RWPE2 (cell line): ENCODE measurements at regions not wholly inside any gene's neighbourhood (a gene's known extent, or its start where the extent isn't known, plus 50 kb on each side); places are given as distances from the start of the nearest gene placed in this dataset.
A peak's percentile ranks its signal among the peaks of the same experiment; 100 is the strongest.

Experiments
- ATAC-seq: fragments of 200-7000 bp; cut with Tn5 transposase; 3 replicates; pipeline ENCODE4 v1.9.1; 2021; ENCODE audit warnings: low read depth
- DNase-seq: peaks from one replicate; pipeline ENCODE4 v3.0.0-alpha.2; 2020; ENCODE audit warnings: low spot score
- H3K27ac ChIP-seq: fragments of 450-650 bp; 2 replicates; pipeline ENCODE4 v1.5.1; 2017; ENCODE audit warnings: mild to moderate bottlenecking; ENCODE audit not compliant: poor library complexity, severe bottlenecking
- H3K27me3 ChIP-seq: fragments of 250-450 bp; sonication (Bioruptor Pico); 2 replicates; pipeline ENCODE4 v1.5.1; 2021; ENCODE audit warnings: mild to moderate bottlenecking, moderate library complexity; ENCODE audit not compliant: insufficient read depth, poor library complexity, severe bottlenecking
- H3K36me3 ChIP-seq: fragments of 250-450 bp; sonication (Bioruptor Pico); 2 replicates; pipeline ENCODE4 v1.5.1; 2020; ENCODE audit warnings: low read depth, mild to moderate bottlenecking, moderate library complexity
- H3K4me1 ChIP-seq: fragments of 250-450 bp; sonication (Bioruptor Pico); 2 replicates; pipeline ENCODE4 v1.5.1; 2021; ENCODE audit warnings: mild to moderate bottlenecking, moderate library complexity; ENCODE audit not compliant: insufficient read depth, poor library complexity, severe bottlenecking
- H3K4me3 ChIP-seq: fragments of 250-450 bp; sonication (Bioruptor Pico); 2 replicates; pipeline ENCODE4 v1.5.1; 2021; ENCODE audit warnings: mild to moderate bottlenecking, moderate library complexity; ENCODE audit not compliant: severe bottlenecking
- H3K9me3 ChIP-seq: fragments of 250-450 bp; sonication (Bioruptor Pico); 2 replicates; pipeline ENCODE4 v1.5.1; 2021; ENCODE audit warnings: mild to moderate bottlenecking, moderate library complexity; ENCODE audit not compliant: severe bottlenecking
- TF ChIP-seq, protein P1 (sequence below): fragments of 450-650 bp; IDR thresholded peaks from one replicate; pipeline ENCODE4 v1.5.1; 2017; ENCODE audit warnings: mild to moderate bottlenecking, moderate library complexity; ENCODE audit not compliant: poor library complexity, severe bottlenecking

DNA sequence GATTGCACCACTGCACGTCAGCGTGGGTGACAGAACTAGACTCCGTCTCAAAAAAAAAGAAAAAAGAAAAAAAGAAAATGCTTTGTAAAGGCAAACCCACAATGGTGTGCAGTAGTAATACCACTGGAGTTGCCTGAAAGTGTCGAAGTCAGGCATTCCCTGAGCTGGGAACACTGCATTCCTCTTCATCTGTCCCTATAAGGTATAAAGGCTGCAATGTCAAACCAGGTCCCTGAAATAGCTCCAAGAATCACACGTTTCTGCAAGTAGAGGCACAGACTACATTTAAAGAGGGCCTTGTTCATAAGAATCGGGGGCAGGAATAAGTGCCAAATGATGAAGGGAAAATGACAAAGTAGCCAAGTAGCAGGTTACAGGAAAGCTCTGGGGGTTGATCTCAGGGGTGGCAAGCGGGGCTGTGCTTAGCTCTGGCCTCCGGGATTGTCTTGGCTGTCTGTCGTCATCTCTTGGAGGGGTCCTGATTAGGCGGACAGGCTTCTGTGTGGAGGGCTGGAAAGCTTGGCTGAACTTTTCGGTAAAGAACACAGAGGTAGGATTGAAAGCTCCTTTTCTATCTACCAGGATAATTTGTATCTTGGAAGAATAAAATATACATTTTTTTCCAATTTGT lies 109.1 kb downstream of the PFKFB3 start:
- TF ChIP-seq, protein P1, sequence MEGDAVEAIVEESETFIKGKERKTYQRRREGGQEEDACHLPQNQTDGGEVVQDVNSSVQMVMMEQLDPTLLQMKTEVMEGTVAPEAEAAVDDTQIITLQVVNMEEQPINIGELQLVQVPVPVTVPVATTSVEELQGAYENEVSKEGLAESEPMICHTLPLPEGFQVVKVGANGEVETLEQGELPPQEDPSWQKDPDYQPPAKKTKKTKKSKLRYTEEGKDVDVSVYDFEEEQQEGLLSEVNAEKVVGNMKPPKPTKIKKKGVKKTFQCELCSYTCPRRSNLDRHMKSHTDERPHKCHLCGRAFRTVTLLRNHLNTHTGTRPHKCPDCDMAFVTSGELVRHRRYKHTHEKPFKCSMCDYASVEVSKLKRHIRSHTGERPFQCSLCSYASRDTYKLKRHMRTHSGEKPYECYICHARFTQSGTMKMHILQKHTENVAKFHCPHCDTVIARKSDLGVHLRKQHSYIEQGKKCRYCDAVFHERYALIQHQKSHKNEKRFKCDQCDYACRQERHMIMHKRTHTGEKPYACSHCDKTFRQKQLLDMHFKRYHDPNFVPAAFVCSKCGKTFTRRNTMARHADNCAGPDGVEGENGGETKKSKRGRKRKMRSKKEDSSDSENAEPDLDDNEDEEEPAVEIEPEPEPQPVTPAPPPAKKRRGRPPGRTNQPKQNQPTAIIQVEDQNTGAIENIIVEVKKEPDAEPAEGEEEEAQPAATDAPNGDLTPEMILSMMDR: no peak
- Histone ChIP-seq H3K4me1 (no peaks in the 10 kb centered on the region), H3K4me3 (no peak overlapping the region), H3K9me3 (no peaks in the 10 kb centered on the region), H3K27me3 (no peaks in the 10 kb centered on the region), H3K27ac (no peak overlapping the region), H3K36me3 (no peaks in the 10 kb centered on the region)
- ATAC-seq (no peak), DNase-seq (no peak)

DNA sequence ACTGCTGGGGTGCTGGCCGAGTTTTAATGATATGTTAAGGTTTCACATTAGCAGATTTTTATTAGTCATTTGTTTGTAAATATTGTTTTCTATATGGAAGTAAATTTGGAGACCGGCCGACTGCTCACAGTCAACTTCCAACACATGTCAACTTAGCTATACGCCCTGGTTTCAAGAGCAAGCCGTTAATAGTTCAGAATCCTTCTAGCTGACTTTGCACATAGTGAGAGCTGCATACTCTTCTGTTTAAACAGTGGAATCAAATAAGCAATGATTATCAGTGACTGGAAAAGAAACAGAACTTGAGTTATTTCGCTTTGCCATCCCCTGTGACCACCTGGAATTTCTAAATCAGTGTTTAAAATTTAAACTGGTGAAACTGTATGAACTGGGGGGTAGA lies 109.9 kb downstream of the PFKFB3 start:
- Histone ChIP-seq H3K36me3 (no peaks in the 10 kb centered on the region), H3K27me3 (no peaks in the 10 kb centered on the region), H3K27ac (no peak overlapping the region), H3K4me1 (no peaks in the 10 kb centered on the region), H3K4me3 (no peak overlapping the region), H3K9me3 (no peaks in the 10 kb centered on the region)
- TF ChIP-seq, protein P1: no peak
- ATAC-seq: no peak
- DNase-seq: no peak

DNA sequence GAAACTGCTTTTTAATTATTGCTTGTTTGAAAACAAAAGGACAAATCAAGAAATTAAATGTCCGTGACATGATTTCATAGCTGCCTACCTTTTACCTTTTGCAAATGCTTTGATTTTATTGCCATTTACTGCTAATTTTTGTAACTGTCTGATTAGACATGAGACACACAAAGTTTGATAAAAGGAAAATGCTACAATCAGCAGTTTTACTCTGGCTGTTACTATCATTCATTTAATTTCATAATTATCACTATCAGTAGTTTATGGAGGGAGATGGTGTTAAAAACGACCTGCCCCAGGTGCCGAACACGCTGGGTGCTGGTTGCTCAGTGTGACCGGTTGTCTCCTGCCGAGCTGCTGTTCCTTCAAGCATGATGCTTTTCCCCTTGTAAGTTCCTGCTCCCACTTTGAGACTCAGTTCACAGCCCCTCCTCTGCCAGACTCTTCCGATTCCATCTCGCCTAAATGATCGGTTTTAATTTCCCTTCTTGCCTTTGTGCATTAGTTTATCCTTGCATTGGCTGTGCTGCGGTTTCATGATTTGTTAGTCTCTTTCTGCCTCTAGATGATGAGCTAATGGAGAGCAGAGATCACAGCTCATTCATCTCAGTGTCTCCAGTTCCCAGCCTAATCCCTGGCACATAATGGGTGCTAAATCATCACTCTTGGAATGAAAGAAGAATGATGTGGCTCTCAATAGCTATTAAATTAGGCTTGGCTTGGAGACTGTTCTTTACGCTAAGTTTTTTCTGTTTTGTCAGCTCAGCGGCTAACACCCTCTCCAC lies 110.6 kb downstream of the PFKFB3 start:
- no peaks in the 10 kb centered on the region for H3K36me3 ChIP-seq
- no peak overlapping the region for H3K27ac ChIP-seq
- no peak for ATAC-seq
- H3K27me3 ChIP-seq: no peaks in the 10 kb centered on the region
- no peak for DNase-seq
- no peak overlapping the region for H3K4me3 ChIP-seq
- TF ChIP-seq, protein P1: no peak
- no peaks in the 10 kb centered on the region for H3K4me1 ChIP-seq
- H3K9me3 ChIP-seq: no peaks in the 10 kb centered on the region

DNA sequence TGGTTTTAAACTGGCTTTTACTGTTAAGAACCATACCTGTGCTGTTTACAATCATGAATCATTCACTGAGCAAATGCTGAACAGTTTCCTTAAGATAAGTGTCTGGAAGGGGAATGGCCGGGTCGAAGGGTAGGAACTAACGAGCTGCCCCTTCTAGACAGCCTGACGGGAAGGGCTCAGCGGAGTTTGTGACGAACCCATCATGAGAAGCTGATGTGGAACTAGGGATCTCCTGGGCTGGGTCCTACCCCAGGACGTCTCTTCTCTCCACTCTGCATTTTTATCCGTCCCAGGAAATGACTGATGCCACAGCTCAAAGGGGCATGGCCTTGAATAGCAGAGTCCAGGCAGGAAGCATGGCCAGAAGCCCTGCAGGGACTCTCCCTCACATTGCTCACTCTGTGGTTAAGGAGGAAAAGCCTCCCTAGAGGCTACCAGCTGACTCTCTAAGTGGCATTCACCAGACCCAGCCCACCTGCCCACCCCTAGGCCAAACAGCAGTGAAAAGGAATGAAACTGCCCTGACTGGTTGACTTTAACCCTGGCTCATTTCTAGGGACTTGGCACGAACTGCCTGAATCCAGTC lies 112.0 kb downstream of the PFKFB3 start:
- Histone ChIP-seq H3K4me3 (no peak overlapping the region), H3K9me3 (no peaks in the 10 kb centered on the region), H3K27me3 (no peaks in the 10 kb centered on the region), H3K4me1 (no peaks in the 10 kb centered on the region), H3K27ac (no peak overlapping the region), H3K36me3 (no peaks in the 10 kb centered on the region)
- ATAC-seq (peak; percentile 33; the same call in 1 of the 3 replicates), DNase-seq (no peak)
- TF ChIP-seq, protein P1: no peak
